Caco-2 (cell line): ENCODE measurements at regions not wholly inside any gene's neighbourhood (a gene's known extent, or its start where the extent isn't known, plus 50 kb on each side); places are given as distances from the start of the nearest gene placed in this dataset.

Experiments
- BruUV-seq: library from RNA; stranded (reverse); fragments of 400-500 nt; replicated peaks from 2 replicates; lab custom pipeline; 2021; lab: Mats Ljungman, UMichigan
- CTCF ChIA-PET: fragments of 300-600 bp; sonication (Branson Sonifier 250); formaldehyde crosslinking; loops from one replicate; lab custom pipeline; 2022; ENCODE audit warnings: antibody characterized with exemption; lab: Charles Lee
- POLR2A ChIA-PET: fragments of 300-600 bp; sonication (Branson Sonifier 250); formaldehyde crosslinking; loops from one replicate; lab custom pipeline; 2022; ENCODE audit warnings: antibody characterized with exemption; lab: Charles Lee
- DNase-seq, 2 experiments: peaks; one replicate each; pipeline versions ENCODE4 v3.0.0 to v3.0.0-alpha.2; 2020 to 2022
- H3K27me3 ChIP-seq: replicated peaks from 2 replicates; pipeline ENCODE4 v1.6.0; 2011; ENCODE audit warnings: low read length; ENCODE audit not compliant: control insufficient read depth, insufficient read depth
- H3K36me3 ChIP-seq: 2 replicates; pipeline ENCODE4 v1.5.1; 2011; ENCODE audit warnings: low read length; ENCODE audit not compliant: control insufficient read depth, insufficient read depth
- H3K4me1 ChIP-seq: fragments of 250-450 bp; sonication (Bioruptor Pico); 2 replicates; pipeline ENCODE4 v1.5.1; 2020; ENCODE audit warnings: mild to moderate bottlenecking
- H3K4me3 ChIP-seq: 2 replicates; pipeline ENCODE4 v1.5.1; 2011; ENCODE audit warnings: low read depth, mild to moderate bottlenecking, control low read depth, low read length
- H3K9me3 ChIP-seq: fragments of 250-450 bp; sonication (Bioruptor Pico); 2 replicates; pipeline ENCODE4 v1.5.1; 2020; ENCODE audit warnings: mild to moderate bottlenecking, moderate library complexity
- H3K27ac Mint-ChIP-seq: one replicate; pipeline ENCODE4 v1.8.0; 2022; ENCODE audit warnings: mixed read lengths; ENCODE audit not compliant: unreplicated experiment
- H3K27me3 Mint-ChIP-seq: one replicate; pipeline ENCODE4 v1.8.0; 2022; ENCODE audit warnings: mixed read lengths; ENCODE audit not compliant: insufficient read depth, unreplicated experiment
- H3K36me3 Mint-ChIP-seq: one replicate; pipeline ENCODE4 v1.8.0; 2022; ENCODE audit warnings: mild to moderate bottlenecking, mixed read lengths; ENCODE audit not compliant: insufficient read depth, unreplicated experiment
- H3K4me1 Mint-ChIP-seq: one replicate; pipeline ENCODE4 v1.8.0; 2022; ENCODE audit warnings: low read depth, mixed read lengths; ENCODE audit not compliant: unreplicated experiment
- H3K4me3 Mint-ChIP-seq: one replicate; pipeline ENCODE4 v1.8.0; 2022; ENCODE audit warnings: mild to moderate bottlenecking, moderate library complexity, mixed read lengths; ENCODE audit not compliant: unreplicated experiment
- H3K9me3 Mint-ChIP-seq: one replicate; pipeline ENCODE4 v1.8.0; 2022; ENCODE audit warnings: mixed read lengths; ENCODE audit not compliant: unreplicated experiment
- intact Hi-C: fragments of 100-400 bp; cut with micrococcal nuclease; formaldehyde crosslinking; loops from one replicate; pipeline ENCODE4 v1.10.0; 2022; ENCODE audit not compliant: unreplicated experiment
- TF ChIP-seq, protein P1 (sequence below), 2 experiments: fragments of 200-600 bp in 1 of 2; IDR thresholded peaks; 1 replicate in 1 of 2; 2 replicates in 1 of 2; pipeline versions ENCODE4 v1.5.1 to v1.8.0; 2011 to 2022; ENCODE audit warnings: antibody characterized with exemption in 1 of 2, control low read depth in 1 of 2, inconsistent platforms in 1 of 2, low read depth in 1 of 2, low read length in 1 of 2, mild to moderate bottlenecking in 1 of 2, moderate library complexity in 1 of 2; ENCODE audit not compliant: insufficient read depth in 1 of 2, severe bottlenecking in 1 of 2, unreplicated experiment in 1 of 2

DNA sequence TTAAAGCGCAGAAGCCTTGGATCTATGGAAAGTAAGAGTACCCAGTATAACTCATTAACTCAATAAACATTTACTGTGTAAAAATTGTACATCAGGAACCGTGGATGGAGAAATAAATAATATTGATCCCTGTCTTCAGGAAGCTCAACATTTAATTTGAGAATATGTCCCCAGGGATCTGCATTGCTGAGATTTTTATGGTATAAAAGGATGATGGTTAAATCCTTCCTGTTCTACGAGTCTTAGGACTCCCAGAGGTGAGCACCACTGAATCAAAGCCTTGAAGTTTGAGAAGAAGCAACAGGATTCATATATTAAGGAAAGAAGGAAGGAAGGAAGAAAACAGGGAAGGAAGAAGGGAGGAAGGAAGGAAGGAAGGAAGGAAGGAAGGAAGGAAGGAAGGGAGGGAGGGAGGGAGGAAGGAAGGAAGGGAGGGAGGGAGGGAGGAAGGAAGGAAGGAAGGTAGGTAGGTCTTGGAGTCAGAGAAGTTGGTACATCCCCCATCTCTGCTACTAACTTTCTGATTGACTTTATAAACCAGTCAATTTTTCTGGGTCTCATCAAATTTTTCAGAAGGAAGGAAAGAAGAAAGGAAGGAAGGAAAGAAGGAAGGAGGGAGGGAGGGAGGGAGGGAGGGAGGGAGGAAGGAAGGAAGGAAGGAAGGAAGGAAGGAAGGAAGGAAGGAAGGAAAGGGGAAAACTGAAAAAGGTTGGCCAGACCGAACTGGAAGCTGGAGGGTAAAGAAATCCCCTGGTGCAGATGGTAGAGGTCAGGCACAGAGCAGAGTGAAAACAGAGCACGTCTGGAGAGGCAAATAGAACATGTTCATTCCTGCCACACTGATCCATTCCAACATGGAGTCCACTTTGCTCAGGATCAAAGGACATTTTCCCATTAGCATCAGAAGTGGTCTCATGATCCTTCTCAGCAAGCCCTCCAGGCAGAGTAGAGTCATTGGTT lies 422.2 kb upstream of the CDH11 start:
- Mint-ChIP-seq H3K27me3 (no peaks in the 10 kb centered on the region), H3K9me3 (no peaks in the 10 kb centered on the region), H3K4me3 (no peak overlapping the region), H3K36me3 (no peaks in the 10 kb centered on the region), H3K4me1 (no peaks in the 10 kb centered on the region), H3K27ac (no peak overlapping the region)
- BruUV-seq, result no TSS peak
- no peaks in the 10 kb centered on the region for H3K27me3 ChIP-seq
- no peak overlapping the region for H3K4me3 ChIP-seq
- H3K36me3 ChIP-seq, result no peaks in the 10 kb centered on the region
- no peaks in the 10 kb centered on the region for H3K9me3 ChIP-seq
- ChIA-PET CTCF (no interaction called here), POLR2A (no interaction called here)
- DNase-seq, result no peak
- TF ChIP-seq, protein P1, sequence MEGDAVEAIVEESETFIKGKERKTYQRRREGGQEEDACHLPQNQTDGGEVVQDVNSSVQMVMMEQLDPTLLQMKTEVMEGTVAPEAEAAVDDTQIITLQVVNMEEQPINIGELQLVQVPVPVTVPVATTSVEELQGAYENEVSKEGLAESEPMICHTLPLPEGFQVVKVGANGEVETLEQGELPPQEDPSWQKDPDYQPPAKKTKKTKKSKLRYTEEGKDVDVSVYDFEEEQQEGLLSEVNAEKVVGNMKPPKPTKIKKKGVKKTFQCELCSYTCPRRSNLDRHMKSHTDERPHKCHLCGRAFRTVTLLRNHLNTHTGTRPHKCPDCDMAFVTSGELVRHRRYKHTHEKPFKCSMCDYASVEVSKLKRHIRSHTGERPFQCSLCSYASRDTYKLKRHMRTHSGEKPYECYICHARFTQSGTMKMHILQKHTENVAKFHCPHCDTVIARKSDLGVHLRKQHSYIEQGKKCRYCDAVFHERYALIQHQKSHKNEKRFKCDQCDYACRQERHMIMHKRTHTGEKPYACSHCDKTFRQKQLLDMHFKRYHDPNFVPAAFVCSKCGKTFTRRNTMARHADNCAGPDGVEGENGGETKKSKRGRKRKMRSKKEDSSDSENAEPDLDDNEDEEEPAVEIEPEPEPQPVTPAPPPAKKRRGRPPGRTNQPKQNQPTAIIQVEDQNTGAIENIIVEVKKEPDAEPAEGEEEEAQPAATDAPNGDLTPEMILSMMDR (IDR thresholded peaks at IDR 0.05; ENCODE audit: insufficient read depth in 1 of 2, low read depth in 1 of 2, low read length in 1 of 2, severe bottlenecking in 1 of 2, unreplicated experiment in 1 of 2), result no peak
- H3K4me1 ChIP-seq, result no peaks in the 10 kb centered on the region
- intact Hi-C loops, result no loop called here

DNA sequence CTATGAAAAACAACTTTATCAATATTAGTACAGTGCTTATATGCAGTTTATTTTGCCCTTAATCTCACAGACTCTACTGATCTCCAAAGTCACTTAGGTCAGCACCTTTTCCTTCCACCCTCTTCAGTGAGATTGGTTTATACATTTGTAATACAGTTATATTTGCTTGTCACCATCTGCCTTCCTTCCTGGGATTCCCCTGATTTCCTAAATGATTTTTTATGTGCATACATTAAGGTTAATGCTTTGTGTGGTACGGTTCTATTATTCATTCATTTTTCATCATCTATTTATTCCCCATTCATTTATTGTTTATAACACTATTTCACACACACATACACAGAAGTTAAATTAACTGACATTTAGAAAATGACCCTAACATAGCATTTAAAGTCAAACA lies 419.8 kb upstream of the CDH11 start:
- H3K4me1 Mint-ChIP-seq, result no peaks in the 10 kb centered on the region
- TF ChIP-seq, protein P1 (IDR thresholded peaks at IDR 0.05; ENCODE audit: insufficient read depth in 1 of 2, low read depth in 1 of 2, low read length in 1 of 2, severe bottlenecking in 1 of 2, unreplicated experiment in 1 of 2), result no peak
- BruUV-seq, result no TSS peak

DNA sequence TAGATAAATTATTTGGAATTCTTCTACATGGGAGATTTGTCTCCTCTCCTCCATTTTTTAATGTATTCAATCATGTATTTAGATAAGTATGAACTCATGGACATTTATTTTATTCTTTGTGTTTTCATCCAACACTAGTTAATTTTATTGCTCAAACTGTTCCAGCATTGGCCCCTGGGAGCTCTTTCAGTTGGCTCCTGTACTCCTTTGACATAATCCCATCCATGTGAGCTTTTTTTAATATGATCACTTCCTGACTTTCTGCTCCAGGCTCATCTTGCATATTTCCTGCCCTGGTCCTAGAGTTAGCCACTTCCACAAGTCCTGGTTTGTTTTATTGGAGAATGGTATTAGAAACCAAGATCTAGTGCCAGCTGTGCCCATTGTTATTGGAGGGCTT lies 419.0 kb upstream of the CDH11 start:
- POLR2A ChIA-PET, result no interaction called here
- Mint-ChIP-seq H3K27ac (no peak overlapping the region), H3K4me3 (no peak overlapping the region), H3K4me1 (no peaks in the 10 kb centered on the region), H3K9me3 (no peaks in the 10 kb centered on the region), H3K36me3 (no peaks in the 10 kb centered on the region), H3K27me3 (no peaks in the 10 kb centered on the region)
- H3K36me3 ChIP-seq, result no peaks in the 10 kb centered on the region
- no peaks in the 10 kb centered on the region for H3K4me1 ChIP-seq
- H3K4me3 ChIP-seq, result no peak overlapping the region
- no peaks in the 10 kb centered on the region for H3K9me3 ChIP-seq
- no peaks in the 10 kb centered on the region for H3K27me3 ChIP-seq
- no TSS peak for BruUV-seq
- DNase-seq, result no peak
- TF ChIP-seq, protein P1 (IDR thresholded peaks at IDR 0.05; ENCODE audit: insufficient read depth in 1 of 2, low read depth in 1 of 2, low read length in 1 of 2, severe bottlenecking in 1 of 2, unreplicated experiment in 1 of 2), result no peak
- intact Hi-C loops, result no loop called here
- CTCF ChIA-PET, result no interaction called here

More for the DNA sequence above, 419.8 kb upstream of the CDH11 start:
- Mint-ChIP-seq H3K4me3 (no peak overlapping the region), H3K9me3 (no peaks in the 10 kb centered on the region), H3K27ac (no peak overlapping the region), H3K27me3 (no peaks in the 10 kb centered on the region), H3K36me3 (no peaks in the 10 kb centered on the region)
- Histone ChIP-seq H3K27me3 (no peaks in the 10 kb centered on the region), H3K9me3 (no peaks in the 10 kb centered on the region), H3K4me1 (no peaks in the 10 kb centered on the region), H3K4me3 (no peak overlapping the region), H3K36me3 (no peaks in the 10 kb centered on the region)
- ChIA-PET CTCF (no interaction called here), POLR2A (no interaction called here)
- DNase-seq, result no peak
- intact Hi-C loops, result no loop called here
